ENCODE measurements at regions not wholly inside any gene's neighbourhood (a gene's known extent, or its start where the extent isn't known, plus 50 kb on each side); places are given as distances from the start of the nearest gene placed in this dataset.

DNA sequence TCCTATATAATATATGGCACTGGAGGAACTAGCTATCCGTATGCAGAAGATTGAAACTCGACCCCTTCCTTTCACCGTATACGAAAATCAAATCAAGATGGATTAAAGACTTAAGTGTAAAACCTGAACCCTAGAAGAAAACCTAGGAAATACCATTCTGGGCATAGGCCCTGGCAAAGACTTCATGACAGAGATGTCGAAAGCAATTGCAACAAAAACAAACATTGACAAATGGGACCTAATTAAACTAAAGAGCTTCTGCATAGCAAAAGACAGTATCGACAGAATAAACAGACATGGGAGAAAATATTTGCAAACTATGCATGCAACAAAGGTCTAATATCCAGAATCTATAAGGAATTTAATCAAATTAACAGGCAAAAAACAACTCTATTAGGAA lies 61.4 kb upstream of the HDAC9 start:
- ATAC-seq: no peak
- no peaks in the 10 kb centered on the region for H4K20me1 ChIP-seq (replicated peaks; ENCODE audit: insufficient read depth)
- H3K27ac Mint-ChIP-seq: no peak overlapping the region
- H3K4me3 ChIP-seq: no peak overlapping the region
- H3K27ac ChIP-seq (ENCODE audit: low read depth): no peak overlapping the region
- no peaks in the 10 kb centered on the region for H3K9me3 Mint-ChIP-seq
- no peak for DNase-seq (ENCODE audit: low spot score)
- H3K36me3 Mint-ChIP-seq (ENCODE audit: low read depth): no peaks in the 10 kb centered on the region
- no peak overlapping the region for H3K4me3 Mint-ChIP-seq
- H3K4me1 Mint-ChIP-seq: peaks cover 8% of the 10 kb centered on the region; the same call in 2 of the 3 replicates
- H2AFZ ChIP-seq: no peak overlapping the region
- H3K9me2 ChIP-seq (ENCODE audit: insufficient read depth): peaks cover 4% of the 10 kb centered on the region; the same call in 1 of the 2 replicates
- no peak overlapping the region for H3K4me2 ChIP-seq
- TF ChIP-seq, protein P1, sequence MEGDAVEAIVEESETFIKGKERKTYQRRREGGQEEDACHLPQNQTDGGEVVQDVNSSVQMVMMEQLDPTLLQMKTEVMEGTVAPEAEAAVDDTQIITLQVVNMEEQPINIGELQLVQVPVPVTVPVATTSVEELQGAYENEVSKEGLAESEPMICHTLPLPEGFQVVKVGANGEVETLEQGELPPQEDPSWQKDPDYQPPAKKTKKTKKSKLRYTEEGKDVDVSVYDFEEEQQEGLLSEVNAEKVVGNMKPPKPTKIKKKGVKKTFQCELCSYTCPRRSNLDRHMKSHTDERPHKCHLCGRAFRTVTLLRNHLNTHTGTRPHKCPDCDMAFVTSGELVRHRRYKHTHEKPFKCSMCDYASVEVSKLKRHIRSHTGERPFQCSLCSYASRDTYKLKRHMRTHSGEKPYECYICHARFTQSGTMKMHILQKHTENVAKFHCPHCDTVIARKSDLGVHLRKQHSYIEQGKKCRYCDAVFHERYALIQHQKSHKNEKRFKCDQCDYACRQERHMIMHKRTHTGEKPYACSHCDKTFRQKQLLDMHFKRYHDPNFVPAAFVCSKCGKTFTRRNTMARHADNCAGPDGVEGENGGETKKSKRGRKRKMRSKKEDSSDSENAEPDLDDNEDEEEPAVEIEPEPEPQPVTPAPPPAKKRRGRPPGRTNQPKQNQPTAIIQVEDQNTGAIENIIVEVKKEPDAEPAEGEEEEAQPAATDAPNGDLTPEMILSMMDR (conservative IDR thresholded peaks at IDR 0.05; ENCODE audit: low read depth in 2 of 2): no peak
- TF ChIP-seq JUNB (IDR thresholded peaks at IDR 0.05; ENCODE audit: unreplicated experiment): no peak
- TF ChIP-seq, protein P2, sequence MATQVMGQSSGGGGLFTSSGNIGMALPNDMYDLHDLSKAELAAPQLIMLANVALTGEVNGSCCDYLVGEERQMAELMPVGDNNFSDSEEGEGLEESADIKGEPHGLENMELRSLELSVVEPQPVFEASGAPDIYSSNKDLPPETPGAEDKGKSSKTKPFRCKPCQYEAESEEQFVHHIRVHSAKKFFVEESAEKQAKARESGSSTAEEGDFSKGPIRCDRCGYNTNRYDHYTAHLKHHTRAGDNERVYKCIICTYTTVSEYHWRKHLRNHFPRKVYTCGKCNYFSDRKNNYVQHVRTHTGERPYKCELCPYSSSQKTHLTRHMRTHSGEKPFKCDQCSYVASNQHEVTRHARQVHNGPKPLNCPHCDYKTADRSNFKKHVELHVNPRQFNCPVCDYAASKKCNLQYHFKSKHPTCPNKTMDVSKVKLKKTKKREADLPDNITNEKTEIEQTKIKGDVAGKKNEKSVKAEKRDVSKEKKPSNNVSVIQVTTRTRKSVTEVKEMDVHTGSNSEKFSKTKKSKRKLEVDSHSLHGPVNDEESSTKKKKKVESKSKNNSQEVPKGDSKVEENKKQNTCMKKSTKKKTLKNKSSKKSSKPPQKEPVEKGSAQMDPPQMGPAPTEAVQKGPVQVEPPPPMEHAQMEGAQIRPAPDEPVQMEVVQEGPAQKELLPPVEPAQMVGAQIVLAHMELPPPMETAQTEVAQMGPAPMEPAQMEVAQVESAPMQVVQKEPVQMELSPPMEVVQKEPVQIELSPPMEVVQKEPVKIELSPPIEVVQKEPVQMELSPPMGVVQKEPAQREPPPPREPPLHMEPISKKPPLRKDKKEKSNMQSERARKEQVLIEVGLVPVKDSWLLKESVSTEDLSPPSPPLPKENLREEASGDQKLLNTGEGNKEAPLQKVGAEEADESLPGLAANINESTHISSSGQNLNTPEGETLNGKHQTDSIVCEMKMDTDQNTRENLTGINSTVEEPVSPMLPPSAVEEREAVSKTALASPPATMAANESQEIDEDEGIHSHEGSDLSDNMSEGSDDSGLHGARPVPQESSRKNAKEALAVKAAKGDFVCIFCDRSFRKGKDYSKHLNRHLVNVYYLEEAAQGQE (IDR thresholded peaks at IDR 0.05; ENCODE audit: unreplicated experiment): no peak
- no peak for TF ChIP-seq ZNF114 (CRISPR knock-in tag; IDR thresholded peaks at IDR 0.05)
- TF ChIP-seq STAT1 (IDR thresholded peaks at IDR 0.05; ENCODE audit: unreplicated experiment): no peak
- TF ChIP-seq ZNF331 (CRISPR knock-in tag; IDR thresholded peaks at IDR 0.05; ENCODE audit: low read depth): no peak
- no peak for TF ChIP-seq CREB1 (CRISPR knock-in tag; IDR thresholded peaks at IDR 0.05; ENCODE audit: low read depth)
- no peak for TF ChIP-seq POLR2AphosphoS5 (IDR thresholded peaks at IDR 0.05; ENCODE audit: low read depth)
- TF ChIP-seq, protein P3, sequence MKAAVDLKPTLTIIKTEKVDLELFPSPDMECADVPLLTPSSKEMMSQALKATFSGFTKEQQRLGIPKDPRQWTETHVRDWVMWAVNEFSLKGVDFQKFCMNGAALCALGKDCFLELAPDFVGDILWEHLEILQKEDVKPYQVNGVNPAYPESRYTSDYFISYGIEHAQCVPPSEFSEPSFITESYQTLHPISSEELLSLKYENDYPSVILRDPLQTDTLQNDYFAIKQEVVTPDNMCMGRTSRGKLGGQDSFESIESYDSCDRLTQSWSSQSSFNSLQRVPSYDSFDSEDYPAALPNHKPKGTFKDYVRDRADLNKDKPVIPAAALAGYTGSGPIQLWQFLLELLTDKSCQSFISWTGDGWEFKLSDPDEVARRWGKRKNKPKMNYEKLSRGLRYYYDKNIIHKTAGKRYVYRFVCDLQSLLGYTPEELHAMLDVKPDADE (IDR thresholded peaks at IDR 0.05): no peak
- no peak for TF ChIP-seq NANOG (IDR thresholded peaks at IDR 0.05; ENCODE audit: borderline replicate concordance)
- no peak for TF ChIP-seq EZH2phosphoT487 (IDR thresholded peaks at IDR 0.05; ENCODE audit: unreplicated experiment)
- TF ChIP-seq, protein P4, sequence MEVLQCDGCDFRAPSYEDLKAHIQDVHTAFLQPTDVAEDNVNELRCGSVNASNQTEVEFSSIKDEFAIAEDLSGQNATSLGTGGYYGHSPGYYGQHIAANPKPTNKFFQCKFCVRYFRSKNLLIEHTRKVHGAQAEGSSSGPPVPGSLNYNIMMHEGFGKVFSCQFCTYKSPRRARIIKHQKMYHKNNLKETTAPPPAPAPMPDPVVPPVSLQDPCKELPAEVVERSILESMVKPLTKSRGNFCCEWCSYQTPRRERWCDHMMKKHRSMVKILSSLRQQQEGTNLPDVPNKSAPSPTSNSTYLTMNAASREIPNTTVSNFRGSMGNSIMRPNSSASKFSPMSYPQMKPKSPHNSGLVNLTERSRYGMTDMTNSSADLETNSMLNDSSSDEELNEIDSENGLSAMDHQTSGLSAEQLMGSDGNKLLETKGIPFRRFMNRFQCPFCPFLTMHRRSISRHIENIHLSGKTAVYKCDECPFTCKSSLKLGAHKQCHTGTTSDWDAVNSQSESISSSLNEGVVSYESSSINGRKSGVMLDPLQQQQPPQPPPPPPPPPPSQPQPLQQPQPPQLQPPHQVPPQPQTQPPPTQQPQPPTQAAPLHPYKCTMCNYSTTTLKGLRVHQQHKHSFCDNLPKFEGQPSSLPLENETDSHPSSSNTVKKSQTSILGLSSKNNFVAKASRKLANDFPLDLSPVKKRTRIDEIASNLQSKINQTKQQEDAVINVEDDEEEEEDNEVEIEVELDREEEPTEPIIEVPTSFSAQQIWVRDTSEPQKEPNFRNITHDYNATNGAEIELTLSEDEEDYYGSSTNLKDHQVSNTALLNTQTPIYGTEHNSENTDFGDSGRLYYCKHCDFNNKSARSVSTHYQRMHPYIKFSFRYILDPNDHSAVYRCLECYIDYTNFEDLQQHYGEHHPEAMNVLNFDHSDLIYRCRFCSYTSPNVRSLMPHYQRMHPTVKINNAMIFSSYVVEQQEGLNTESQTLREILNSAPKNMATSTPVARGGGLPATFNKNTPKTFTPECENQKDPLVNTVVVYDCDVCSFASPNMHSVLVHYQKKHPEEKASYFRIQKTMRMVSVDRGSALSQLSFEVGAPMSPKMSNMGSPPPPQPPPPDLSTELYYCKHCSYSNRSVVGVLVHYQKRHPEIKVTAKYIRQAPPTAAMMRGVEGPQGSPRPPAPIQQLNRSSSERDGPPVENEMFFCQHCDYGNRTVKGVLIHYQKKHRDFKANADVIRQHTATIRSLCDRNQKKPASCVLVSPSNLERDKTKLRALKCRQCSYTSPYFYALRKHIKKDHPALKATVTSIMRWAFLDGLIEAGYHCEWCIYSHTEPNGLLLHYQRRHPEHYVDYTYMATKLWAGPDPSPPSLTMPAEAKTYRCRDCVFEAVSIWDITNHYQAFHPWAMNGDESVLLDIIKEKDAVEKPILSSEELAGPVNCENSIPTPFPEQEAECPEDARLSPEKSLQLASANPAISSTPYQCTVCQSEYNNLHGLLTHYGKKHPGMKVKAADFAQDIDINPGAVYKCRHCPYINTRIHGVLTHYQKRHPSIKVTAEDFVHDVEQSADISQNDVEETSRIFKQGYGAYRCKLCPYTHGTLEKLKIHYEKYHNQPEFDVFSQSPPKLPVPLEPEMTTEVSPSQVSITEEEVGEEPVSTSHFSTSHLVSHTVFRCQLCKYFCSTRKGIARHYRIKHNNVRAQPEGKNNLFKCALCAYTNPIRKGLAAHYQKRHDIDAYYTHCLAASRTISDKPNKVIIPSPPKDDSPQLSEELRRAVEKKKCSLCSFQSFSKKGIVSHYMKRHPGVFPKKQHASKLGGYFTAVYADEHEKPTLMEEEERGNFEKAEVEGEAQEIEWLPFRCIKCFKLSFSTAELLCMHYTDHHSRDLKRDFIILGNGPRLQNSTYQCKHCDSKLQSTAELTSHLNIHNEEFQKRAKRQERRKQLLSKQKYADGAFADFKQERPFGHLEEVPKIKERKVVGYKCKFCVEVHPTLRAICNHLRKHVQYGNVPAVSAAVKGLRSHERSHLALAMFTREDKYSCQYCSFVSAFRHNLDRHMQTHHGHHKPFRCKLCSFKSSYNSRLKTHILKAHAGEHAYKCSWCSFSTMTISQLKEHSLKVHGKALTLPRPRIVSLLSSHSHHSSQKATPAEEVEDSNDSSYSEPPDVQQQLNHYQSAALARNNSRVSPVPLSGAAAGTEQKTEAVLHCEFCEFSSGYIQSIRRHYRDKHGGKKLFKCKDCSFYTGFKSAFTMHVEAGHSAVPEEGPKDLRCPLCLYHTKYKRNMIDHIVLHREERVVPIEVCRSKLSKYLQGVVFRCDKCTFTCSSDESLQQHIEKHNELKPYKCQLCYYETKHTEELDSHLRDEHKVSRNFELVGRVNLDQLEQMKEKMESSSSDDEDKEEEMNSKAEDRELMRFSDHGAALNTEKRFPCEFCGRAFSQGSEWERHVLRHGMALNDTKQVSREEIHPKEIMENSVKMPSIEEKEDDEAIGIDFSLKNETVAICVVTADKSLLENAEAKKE (CRISPR knock-in tag; IDR thresholded peaks at IDR 0.05): no peak
- TF ChIP-seq EZH2 (IDR thresholded peaks at IDR 0.05; ENCODE audit: low read depth, unreplicated experiment): no peak
- no peaks in the 10 kb centered on the region for H3K79me2 ChIP-seq (replicated peaks; ENCODE audit: insufficient read depth)
- no peaks in the 10 kb centered on the region for H3K27me3 Mint-ChIP-seq (ENCODE audit: insufficient read depth, low read depth, poor library complexity)
- no peaks in the 10 kb centered on the region for H3K27me3 ChIP-seq (ENCODE audit: insufficient read depth)
- no peaks in the 10 kb centered on the region for H3F3A ChIP-seq (replicated peaks; ENCODE audit: low read depth)
- no peaks in the 10 kb centered on the region for H3K36me3 ChIP-seq (ENCODE audit: insufficient read depth)
- H3K4me1 ChIP-seq (ENCODE audit: insufficient read depth): no peaks in the 10 kb centered on the region

Measured in GM23338 (cell line).